ENCODE measurements at regions not wholly inside any gene's neighbourhood (a gene's known extent, or its start where the extent isn't known, plus 50 kb on each side); places are given as distances from the start of the nearest gene placed in this dataset.

DNA sequence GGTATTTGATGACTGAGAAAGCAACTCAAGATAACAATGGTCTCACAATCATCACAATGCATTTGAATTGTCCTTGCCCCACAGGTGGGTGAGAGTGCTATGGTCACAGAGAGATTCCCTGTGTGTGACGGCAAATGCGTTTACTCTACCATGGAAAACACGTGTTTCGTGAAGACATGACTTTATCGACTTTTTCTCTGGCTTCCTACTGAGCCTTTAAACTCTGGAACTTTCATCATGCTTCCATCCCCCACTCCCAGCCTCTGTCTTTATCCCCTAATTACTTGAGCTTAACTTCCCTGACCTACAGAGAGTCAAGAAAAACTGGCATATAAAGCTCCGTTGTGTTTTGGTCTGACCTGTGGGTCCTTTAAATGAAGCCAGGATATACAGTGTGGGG is 414.1 kb upstream of the CLINT1 start (continued):
- TF ChIP-seq, protein P1, sequence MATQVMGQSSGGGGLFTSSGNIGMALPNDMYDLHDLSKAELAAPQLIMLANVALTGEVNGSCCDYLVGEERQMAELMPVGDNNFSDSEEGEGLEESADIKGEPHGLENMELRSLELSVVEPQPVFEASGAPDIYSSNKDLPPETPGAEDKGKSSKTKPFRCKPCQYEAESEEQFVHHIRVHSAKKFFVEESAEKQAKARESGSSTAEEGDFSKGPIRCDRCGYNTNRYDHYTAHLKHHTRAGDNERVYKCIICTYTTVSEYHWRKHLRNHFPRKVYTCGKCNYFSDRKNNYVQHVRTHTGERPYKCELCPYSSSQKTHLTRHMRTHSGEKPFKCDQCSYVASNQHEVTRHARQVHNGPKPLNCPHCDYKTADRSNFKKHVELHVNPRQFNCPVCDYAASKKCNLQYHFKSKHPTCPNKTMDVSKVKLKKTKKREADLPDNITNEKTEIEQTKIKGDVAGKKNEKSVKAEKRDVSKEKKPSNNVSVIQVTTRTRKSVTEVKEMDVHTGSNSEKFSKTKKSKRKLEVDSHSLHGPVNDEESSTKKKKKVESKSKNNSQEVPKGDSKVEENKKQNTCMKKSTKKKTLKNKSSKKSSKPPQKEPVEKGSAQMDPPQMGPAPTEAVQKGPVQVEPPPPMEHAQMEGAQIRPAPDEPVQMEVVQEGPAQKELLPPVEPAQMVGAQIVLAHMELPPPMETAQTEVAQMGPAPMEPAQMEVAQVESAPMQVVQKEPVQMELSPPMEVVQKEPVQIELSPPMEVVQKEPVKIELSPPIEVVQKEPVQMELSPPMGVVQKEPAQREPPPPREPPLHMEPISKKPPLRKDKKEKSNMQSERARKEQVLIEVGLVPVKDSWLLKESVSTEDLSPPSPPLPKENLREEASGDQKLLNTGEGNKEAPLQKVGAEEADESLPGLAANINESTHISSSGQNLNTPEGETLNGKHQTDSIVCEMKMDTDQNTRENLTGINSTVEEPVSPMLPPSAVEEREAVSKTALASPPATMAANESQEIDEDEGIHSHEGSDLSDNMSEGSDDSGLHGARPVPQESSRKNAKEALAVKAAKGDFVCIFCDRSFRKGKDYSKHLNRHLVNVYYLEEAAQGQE (IDR thresholded peaks at IDR 0.05; ENCODE audit: low read depth, low read length): no peak

DNA sequence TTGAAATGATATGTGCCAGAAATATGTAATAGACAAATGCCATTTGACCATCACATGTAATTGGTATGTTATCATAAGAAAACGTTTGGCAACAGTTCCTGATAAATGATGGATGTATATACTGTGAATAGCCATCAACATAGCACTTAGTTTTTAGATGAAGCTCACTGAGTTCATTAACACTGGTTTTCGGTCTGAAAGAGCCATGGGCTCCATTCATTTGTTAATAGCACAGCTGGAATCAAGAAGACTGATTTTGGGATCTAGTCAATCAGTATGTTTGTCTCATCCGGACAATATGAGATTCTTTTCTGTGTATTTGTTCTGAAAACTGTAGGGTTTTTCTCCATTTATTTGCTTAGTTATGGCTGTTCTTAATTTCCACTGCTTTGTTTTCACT is 413.5 kb upstream of the CLINT1 start:
- RAD21 ChIA-PET (ENCODE audit: unreplicated experiment): no interaction called here
- no peak for DNase-seq (ENCODE audit: low read depth, low spot score)
- FAIRE-seq: no peak
- no peaks in the 10 kb centered on the region for H3K4me1 ChIP-seq (ENCODE audit: control insufficient read depth, insufficient read depth, low read length)
- H3K4me3 ChIP-seq: no peak overlapping the region
- CTCF ChIA-PET: no interaction called here
- intact Hi-C loops (cut with micrococcal nuclease; ENCODE audit: unreplicated experiment): no loop called here
- no peaks in the 10 kb centered on the region for H3K79me2 ChIP-seq (ENCODE audit: control insufficient read depth, insufficient read depth, low read length)
- no peak overlapping the region for H2AFZ ChIP-seq (ENCODE audit: control insufficient read depth, low read depth, low read length)
- H4K20me1 ChIP-seq (ENCODE audit: control insufficient read depth, insufficient read depth): no peaks in the 10 kb centered on the region
- no TSS peak for BruUV-seq (replicated peaks)
- ATAC-seq: no peak
- no peak overlapping the region for H3K27ac ChIP-seq (ENCODE audit: control insufficient read depth, insufficient read depth)
- SMC1A ChIA-PET (ENCODE audit: uncharacterized antibody, unreplicated experiment): no interaction called here
- H3K36me3 ChIP-seq (ENCODE audit: control insufficient read depth in 2 of 2, insufficient read depth in 2 of 2, low read length in 1 of 2): no peaks in the 10 kb centered on the region
- H3K27me3 ChIP-seq (replicated peaks in 1 of 2; ENCODE audit: control insufficient read depth in 2 of 2, insufficient read depth in 2 of 2, low read length in 1 of 2): 0 out of 4 replicates have a peak, but pooled peaks cover 0 to 2% of the 10 kb centered on the region in 2 experiments
- WGBS (ENCODE audit: insufficient coverage, insufficient replicate concordance, low lambda C conversion rate, missing lambda C conversion rate): 13% methylated on average over 3 of the region's 3 CpGs
- in situ Hi-C loops (cut with MboI): no loop called here
- POLR2A ChIA-PET: no interaction called here
- H3K9ac ChIP-seq (ENCODE audit: control insufficient read depth, insufficient read depth, low read length): no peak overlapping the region
- H3K9me3 ChIP-seq (replicated peaks; ENCODE audit: control insufficient read depth, insufficient read depth, low read length): no peaks in the 10 kb centered on the region; the same call in 2 of the 3 replicates
- no peak overlapping the region for H3K4me2 ChIP-seq (ENCODE audit: control insufficient read depth, insufficient read depth)
- TF ChIP-seq JUND (IDR thresholded peaks at IDR 0.05; ENCODE audit: low read depth, low read length) (no peak), EP300 (IDR thresholded peaks at IDR 0.05; ENCODE audit: borderline replicate concordance in 1 of 2, control insufficient read depth in 1 of 2, low read depth in 2 of 2, low read length in 2 of 2) (no peak), HDAC2 (IDR thresholded peaks at IDR 0.05) (no peak), CBX3 (IDR thresholded peaks at IDR 0.05; ENCODE audit: borderline replicate concordance, low read depth) (no peak), EGR1 (IDR thresholded peaks at IDR 0.05; ENCODE audit: borderline replicate concordance in 1 of 2, low read depth in 2 of 2, low read length in 2 of 2) (no peak), ETV6 (conservative IDR thresholded peaks at IDR 0.05 in 1 of 2, IDR thresholded peaks at IDR 0.05 in 1 of 2; ENCODE audit: borderline replicate concordance in 1 of 2, low read depth in 1 of 2) (no peak), MEF2B (IDR thresholded peaks at IDR 0.05; ENCODE audit: partially characterized antibody, poor library complexity, severe bottlenecking) (no peak), SP1 (IDR thresholded peaks at IDR 0.05; ENCODE audit: low read depth, low read length) (no peak)
- TF ChIP-seq, protein P2, sequence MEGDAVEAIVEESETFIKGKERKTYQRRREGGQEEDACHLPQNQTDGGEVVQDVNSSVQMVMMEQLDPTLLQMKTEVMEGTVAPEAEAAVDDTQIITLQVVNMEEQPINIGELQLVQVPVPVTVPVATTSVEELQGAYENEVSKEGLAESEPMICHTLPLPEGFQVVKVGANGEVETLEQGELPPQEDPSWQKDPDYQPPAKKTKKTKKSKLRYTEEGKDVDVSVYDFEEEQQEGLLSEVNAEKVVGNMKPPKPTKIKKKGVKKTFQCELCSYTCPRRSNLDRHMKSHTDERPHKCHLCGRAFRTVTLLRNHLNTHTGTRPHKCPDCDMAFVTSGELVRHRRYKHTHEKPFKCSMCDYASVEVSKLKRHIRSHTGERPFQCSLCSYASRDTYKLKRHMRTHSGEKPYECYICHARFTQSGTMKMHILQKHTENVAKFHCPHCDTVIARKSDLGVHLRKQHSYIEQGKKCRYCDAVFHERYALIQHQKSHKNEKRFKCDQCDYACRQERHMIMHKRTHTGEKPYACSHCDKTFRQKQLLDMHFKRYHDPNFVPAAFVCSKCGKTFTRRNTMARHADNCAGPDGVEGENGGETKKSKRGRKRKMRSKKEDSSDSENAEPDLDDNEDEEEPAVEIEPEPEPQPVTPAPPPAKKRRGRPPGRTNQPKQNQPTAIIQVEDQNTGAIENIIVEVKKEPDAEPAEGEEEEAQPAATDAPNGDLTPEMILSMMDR (IDR thresholded peaks at IDR 0.05 in 2 of 3, conservative IDR thresholded peaks at IDR 0.05 in 1 of 3; ENCODE audit: control insufficient read depth in 2 of 3, extremely low read depth in 1 of 3, insufficient read depth in 1 of 3, low read depth in 3 of 3, low read length in 3 of 3): no peak
- TF ChIP-seq, protein P3, sequence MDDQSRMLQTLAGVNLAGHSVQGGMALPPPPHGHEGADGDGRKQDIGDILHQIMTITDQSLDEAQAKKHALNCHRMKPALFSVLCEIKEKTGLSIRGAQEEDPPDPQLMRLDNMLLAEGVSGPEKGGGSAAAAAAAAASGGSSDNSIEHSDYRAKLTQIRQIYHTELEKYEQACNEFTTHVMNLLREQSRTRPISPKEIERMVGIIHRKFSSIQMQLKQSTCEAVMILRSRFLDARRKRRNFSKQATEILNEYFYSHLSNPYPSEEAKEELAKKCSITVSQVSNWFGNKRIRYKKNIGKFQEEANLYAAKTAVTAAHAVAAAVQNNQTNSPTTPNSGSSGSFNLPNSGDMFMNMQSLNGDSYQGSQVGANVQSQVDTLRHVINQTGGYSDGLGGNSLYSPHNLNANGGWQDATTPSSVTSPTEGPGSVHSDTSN (IDR thresholded peaks at IDR 0.05; ENCODE audit: insufficient replicate concordance, low read depth, low read length): no peak
- TF ChIP-seq, protein P4, sequence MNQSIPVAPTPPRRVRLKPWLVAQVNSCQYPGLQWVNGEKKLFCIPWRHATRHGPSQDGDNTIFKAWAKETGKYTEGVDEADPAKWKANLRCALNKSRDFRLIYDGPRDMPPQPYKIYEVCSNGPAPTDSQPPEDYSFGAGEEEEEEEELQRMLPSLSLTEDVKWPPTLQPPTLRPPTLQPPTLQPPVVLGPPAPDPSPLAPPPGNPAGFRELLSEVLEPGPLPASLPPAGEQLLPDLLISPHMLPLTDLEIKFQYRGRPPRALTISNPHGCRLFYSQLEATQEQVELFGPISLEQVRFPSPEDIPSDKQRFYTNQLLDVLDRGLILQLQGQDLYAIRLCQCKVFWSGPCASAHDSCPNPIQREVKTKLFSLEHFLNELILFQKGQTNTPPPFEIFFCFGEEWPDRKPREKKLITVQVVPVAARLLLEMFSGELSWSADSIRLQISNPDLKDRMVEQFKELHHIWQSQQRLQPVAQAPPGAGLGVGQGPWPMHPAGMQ (IDR thresholded peaks at IDR 0.05; ENCODE audit: borderline replicate concordance): no peak
- TF ChIP-seq, protein P5, sequence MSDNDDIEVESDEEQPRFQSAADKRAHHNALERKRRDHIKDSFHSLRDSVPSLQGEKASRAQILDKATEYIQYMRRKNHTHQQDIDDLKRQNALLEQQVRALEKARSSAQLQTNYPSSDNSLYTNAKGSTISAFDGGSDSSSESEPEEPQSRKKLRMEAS (IDR thresholded peaks at IDR 0.05; ENCODE audit: low read depth, low read length): no peak
